ENCODE measurements at regions not wholly inside any gene's neighbourhood (a gene's known extent, or its start where the extent isn't known, plus 50 kb on each side); places are given as distances from the start of the nearest gene placed in this dataset.

DNA sequence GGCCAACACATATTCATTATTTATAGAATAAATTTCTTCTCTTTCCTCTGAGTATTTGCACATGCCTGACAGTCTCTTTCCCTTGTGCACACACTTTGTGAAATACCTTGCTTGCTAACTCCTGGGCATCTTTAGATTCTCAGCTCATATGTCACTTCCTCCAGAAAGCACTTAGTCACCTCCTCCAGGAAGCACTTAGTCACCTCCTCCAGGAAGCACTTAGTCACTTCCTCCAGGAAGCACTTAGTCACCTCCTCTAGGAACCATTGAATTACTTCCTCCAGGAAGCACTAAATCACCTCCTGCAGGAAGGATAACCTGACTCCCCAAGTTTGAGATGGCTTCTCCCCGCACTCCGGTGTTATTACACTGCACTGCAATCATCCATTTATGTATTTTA is 462.5 kb upstream of the EEF2KMT start:
- no peak for TF ChIP-seq CTCF (IDR thresholded peaks at IDR 0.05)
- Histone ChIP-seq H3K4me3 (ENCODE audit: low read depth in 1 of 2, low read length in 1 of 2) (no peak overlapping the region), H3K4me1 (ENCODE audit: control insufficient read depth in 1 of 2, insufficient read depth in 1 of 2, low read depth in 1 of 2, low read length in 1 of 2) (no peaks in the 10 kb centered on the region), H3K36me3 (no peaks in the 10 kb centered on the region), H3K27ac (no peak overlapping the region), H3K9me3 (no peaks in the 10 kb centered on the region), H3K27me3 (no peaks in the 10 kb centered on the region)

DNA sequence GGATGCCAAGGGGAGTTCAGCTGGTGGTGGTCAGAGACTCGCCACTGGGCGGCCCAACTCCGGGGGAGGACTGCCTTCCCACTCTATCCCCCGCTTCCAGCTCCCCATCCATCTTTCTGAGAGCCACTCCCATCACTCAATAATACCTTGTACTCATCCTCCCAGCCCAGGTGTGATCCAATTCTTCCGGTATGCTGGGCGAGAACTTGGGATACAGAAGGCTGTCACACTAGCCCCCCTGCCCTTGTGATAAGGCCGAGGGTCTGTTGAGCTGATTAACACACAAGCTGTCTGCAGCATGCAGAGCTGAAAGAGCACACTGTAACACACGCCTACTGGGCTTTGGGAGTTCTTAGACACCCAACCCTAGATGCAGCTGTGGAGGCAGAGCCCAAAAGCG is 460.4 kb upstream of the EEF2KMT start:
- Histone ChIP-seq H3K27ac (no peak overlapping the region), H3K4me3 (ENCODE audit: low read depth in 1 of 2, low read length in 1 of 2) (no peak overlapping the region), H3K27me3 (no peaks in the 10 kb centered on the region), H3K36me3 (no peaks in the 10 kb centered on the region), H3K9me3 (no peaks in the 10 kb centered on the region), H3K4me1 (ENCODE audit: control insufficient read depth in 1 of 2, insufficient read depth in 1 of 2, low read depth in 1 of 2, low read length in 1 of 2) (no peaks in the 10 kb centered on the region)
- TF ChIP-seq CTCF (IDR thresholded peaks at IDR 0.05), result no peak

DNA sequence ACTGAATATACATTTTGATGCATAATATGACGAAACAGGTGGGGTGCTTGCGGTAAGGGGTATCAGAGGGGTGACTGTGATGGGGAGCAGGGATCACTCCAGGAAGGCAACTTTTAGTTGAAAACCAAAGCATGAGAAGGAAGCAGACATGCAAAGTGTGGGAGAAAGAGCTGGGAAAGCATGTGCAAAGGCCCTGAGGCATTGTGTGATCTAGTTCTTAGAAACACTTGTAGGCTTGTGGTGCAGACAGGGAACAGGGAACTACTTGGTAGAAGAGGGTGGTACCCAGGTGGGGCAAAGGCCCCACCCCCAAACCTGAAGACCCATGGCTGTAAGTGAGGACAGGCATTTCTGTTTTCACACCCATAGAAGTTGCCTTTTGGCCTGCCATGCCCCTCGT is 459.9 kb upstream of the EEF2KMT start:
- H3K27ac ChIP-seq, result no peak overlapping the region
- no peak for TF ChIP-seq CTCF (IDR thresholded peaks at IDR 0.05)
- no peaks in the 10 kb centered on the region for H3K9me3 ChIP-seq
- no peaks in the 10 kb centered on the region for H3K4me1 ChIP-seq (ENCODE audit: control insufficient read depth in 1 of 2, insufficient read depth in 1 of 2, low read depth in 1 of 2, low read length in 1 of 2)
- H3K36me3 ChIP-seq, result no peaks in the 10 kb centered on the region
- no peaks in the 10 kb centered on the region for H3K27me3 ChIP-seq
- H3K4me3 ChIP-seq (ENCODE audit: low read depth in 1 of 2, low read length in 1 of 2), result no peak overlapping the region

DNA sequence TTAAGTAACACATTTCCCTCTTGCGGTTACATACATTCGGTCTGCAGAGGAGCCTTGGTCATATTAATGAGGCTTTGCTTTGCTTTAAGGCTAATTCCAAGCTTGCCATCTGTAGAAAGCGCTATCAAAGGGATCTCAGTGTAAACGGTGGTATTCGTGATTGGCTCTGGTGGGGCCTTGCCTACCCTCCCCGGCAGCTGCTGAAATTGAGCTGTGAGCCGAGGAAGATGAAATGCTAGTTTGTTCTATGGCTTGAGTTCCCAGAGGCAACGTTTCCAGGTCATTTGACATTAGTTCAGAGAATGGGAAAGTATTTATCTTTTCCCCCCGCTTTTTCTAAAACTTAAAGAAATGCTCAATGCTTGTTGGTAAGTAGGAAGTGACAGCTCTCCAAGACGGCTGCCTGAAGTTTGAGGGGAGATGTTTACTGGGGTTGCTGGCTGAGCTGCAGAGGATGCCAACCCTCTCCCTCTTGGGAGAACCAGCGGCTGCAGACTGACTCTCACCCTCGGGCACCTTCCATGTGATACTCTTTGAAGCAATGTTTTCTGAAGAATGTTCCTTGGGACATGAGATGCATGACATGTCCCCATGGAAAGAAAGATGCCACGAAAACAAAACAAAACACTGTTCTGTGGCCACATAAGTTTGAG is 458.7 kb upstream of the EEF2KMT start:
- H3K9me3 ChIP-seq, result no peaks in the 10 kb centered on the region
- no peaks in the 10 kb centered on the region for H3K36me3 ChIP-seq
- H3K4me1 ChIP-seq (ENCODE audit: control insufficient read depth in 1 of 2, insufficient read depth in 1 of 2, low read depth in 1 of 2, low read length in 1 of 2), result no peaks in the 10 kb centered on the region
- H3K27ac ChIP-seq, result no peak overlapping the region
- no peaks in the 10 kb centered on the region for H3K27me3 ChIP-seq
- no peak overlapping the region for H3K4me3 ChIP-seq (ENCODE audit: low read depth in 1 of 2, low read length in 1 of 2)
- TF ChIP-seq CTCF (IDR thresholded peaks at IDR 0.05), result no peak

DNA sequence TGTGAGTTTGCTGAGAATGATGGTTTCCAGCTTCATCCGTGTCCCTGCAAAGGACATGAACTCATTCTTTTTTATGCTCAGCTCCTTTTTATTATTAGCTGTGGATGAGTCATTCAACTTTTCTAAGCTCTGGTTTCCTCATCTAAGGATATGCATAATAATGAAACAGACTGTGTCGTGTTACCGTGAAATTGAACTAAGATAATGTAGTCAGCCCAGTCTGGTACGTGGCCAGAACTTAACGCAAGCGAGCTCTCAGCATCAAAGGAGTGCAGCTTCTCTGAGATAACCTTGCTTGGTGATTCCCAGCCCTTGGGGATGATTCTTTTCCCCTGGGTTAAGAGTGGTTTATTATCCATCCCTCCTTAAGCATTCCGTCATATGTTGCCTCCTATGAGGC is 454.3 kb upstream of the EEF2KMT start:
- H3K27me3 ChIP-seq, result no peaks in the 10 kb centered on the region
- no peaks in the 10 kb centered on the region for H3K36me3 ChIP-seq
- H3K27ac ChIP-seq, result no peak overlapping the region
- no peaks in the 10 kb centered on the region for H3K4me1 ChIP-seq (ENCODE audit: control insufficient read depth in 1 of 2, insufficient read depth in 1 of 2, low read depth in 1 of 2, low read length in 1 of 2)
- no peaks in the 10 kb centered on the region for H3K9me3 ChIP-seq
- no peak for TF ChIP-seq CTCF (IDR thresholded peaks at IDR 0.05)
- no peak overlapping the region for H3K4me3 ChIP-seq (ENCODE audit: low read depth in 1 of 2, low read length in 1 of 2)

DNA sequence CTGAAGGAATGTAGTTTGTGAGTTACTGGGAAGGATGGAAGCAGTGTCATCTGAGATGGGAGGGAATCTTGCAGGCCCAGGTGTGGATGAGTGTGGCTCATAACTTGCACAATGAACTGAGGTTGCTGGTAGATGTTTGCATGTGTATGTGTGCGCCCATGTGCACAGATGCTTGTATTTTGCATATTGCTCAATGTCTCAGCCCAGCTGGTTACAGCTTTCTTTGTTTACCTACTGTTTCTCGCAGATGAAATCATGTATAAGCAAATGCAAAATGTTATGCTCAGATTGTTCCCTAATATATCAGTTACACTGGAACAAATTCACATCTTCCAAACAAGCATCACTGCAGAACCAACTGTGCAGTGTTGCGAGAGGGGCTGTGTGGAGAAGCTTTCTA is 452.2 kb upstream of the EEF2KMT start:
- no peaks in the 10 kb centered on the region for H3K36me3 ChIP-seq
- no peak overlapping the region for H3K27ac ChIP-seq
- H3K4me3 ChIP-seq (ENCODE audit: low read depth in 1 of 2, low read length in 1 of 2), result no peak overlapping the region
- H3K4me1 ChIP-seq (ENCODE audit: control insufficient read depth in 1 of 2, insufficient read depth in 1 of 2, low read depth in 1 of 2, low read length in 1 of 2), result no peaks in the 10 kb centered on the region
- no peaks in the 10 kb centered on the region for H3K9me3 ChIP-seq
- H3K27me3 ChIP-seq, result no peaks in the 10 kb centered on the region
- TF ChIP-seq CTCF (IDR thresholded peaks at IDR 0.05), result no peak

Measured in neutrophil (primary cell).